ENCODE measurements at regions not wholly inside any gene's neighbourhood (a gene's known extent, or its start where the extent isn't known, plus 50 kb on each side); places are given as distances from the start of the nearest gene placed in this dataset.

DNA sequence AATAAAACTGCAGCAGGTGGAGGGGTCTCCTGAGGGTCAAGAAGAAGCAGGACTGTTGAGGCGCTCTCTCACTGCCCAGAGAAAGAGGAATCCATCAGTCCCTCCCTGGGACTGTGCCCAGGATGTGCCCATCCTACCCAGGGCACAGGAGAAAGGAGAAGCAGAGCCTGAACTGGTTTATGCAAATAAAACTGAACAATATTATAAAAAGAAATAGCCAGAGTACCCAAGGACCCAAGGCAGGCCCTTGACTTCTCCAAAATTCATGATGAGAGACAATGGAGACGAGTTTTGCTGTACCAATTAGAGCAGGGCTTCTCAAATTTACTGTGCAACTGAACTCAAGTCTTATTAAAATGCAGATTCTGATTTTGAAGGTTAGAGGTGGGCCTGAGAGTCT lies 211.0 kb downstream of the IGSF11 start:
- TF ChIP-seq, protein P1, sequence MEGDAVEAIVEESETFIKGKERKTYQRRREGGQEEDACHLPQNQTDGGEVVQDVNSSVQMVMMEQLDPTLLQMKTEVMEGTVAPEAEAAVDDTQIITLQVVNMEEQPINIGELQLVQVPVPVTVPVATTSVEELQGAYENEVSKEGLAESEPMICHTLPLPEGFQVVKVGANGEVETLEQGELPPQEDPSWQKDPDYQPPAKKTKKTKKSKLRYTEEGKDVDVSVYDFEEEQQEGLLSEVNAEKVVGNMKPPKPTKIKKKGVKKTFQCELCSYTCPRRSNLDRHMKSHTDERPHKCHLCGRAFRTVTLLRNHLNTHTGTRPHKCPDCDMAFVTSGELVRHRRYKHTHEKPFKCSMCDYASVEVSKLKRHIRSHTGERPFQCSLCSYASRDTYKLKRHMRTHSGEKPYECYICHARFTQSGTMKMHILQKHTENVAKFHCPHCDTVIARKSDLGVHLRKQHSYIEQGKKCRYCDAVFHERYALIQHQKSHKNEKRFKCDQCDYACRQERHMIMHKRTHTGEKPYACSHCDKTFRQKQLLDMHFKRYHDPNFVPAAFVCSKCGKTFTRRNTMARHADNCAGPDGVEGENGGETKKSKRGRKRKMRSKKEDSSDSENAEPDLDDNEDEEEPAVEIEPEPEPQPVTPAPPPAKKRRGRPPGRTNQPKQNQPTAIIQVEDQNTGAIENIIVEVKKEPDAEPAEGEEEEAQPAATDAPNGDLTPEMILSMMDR (IDR thresholded peaks at IDR 0.05; ENCODE audit: unreplicated experiment) = no peak
- DNase-seq = no peak
- BruUV-seq (replicated peaks) = no TSS peak
- Mint-ChIP-seq H3K4me1 (ENCODE audit: low read depth, unreplicated experiment) (no peaks in the 10 kb centered on the region), H3K27ac (ENCODE audit: unreplicated experiment) (no peak overlapping the region), H3K36me3 (ENCODE audit: insufficient read depth, unreplicated experiment) (no peaks in the 10 kb centered on the region), H3K9me3 (ENCODE audit: low read depth, unreplicated experiment) (no peaks in the 10 kb centered on the region), H3K4me3 (ENCODE audit: low read depth, unreplicated experiment) (no peak overlapping the region), H3K27me3 (ENCODE audit: unreplicated experiment) (peaks cover 29% of the 10 kb centered on the region)
- CTCF ChIA-PET = no interaction called here
- intact Hi-C loops (cut with micrococcal nuclease; ENCODE audit: unreplicated experiment) = no loop called here

DNA sequence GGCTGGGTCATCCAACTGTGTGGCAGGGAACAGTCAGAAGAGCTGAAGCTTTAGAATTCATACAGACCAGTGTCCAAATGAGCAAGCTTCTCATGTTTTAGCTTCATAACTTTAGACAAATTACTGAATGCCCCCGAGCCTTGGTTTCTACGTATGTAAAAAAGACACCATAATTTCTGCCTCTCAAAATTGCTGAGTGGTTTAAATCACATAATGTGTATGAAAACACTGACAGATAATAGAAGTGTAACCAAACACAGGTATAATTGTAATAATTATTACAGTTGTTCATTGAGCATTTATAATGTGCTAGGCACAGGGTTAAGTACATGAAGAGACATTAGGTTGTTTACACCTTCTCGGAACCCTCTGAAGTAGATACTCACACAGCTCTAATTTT lies 207.2 kb downstream of the IGSF11 start:
- Mint-ChIP-seq H3K27me3 (ENCODE audit: unreplicated experiment) (peaks cover 38% of the 10 kb centered on the region), H3K27ac (ENCODE audit: unreplicated experiment) (no peak overlapping the region), H3K4me1 (ENCODE audit: low read depth, unreplicated experiment) (no peaks in the 10 kb centered on the region), H3K9me3 (ENCODE audit: low read depth, unreplicated experiment) (no peaks in the 10 kb centered on the region), H3K36me3 (ENCODE audit: insufficient read depth, unreplicated experiment) (no peaks in the 10 kb centered on the region), H3K4me3 (ENCODE audit: low read depth, unreplicated experiment) (no peak overlapping the region)
- no peak for DNase-seq
- no TSS peak for BruUV-seq (replicated peaks)
- CTCF ChIA-PET = no interaction called here
- TF ChIP-seq, protein P1 (IDR thresholded peaks at IDR 0.05; ENCODE audit: unreplicated experiment) = no peak
- intact Hi-C loops (cut with micrococcal nuclease; ENCODE audit: unreplicated experiment) = no loop called here

DNA sequence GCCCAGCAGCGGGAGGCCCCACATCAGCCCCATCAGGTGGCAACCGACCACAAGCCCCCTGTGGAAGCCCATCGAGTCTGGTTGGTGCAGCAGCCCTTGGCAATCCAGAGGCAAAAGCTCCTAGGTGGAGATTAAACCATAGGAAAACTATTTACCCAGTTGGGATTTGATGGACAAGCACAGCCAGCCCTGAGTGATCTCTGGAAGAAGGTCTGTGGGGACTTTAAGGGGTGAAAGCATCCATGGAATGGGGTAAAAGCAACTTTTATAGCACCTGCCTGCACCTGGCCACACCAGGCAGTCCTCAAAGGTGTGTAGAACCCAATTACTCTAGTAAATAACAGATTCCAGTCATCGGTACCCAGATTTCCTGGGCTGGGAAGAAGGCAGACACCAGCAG lies 206.3 kb downstream of the IGSF11 start:
- Mint-ChIP-seq H3K27ac (ENCODE audit: unreplicated experiment) (no peak overlapping the region), H3K9me3 (ENCODE audit: low read depth, unreplicated experiment) (no peaks in the 10 kb centered on the region), H3K27me3 (ENCODE audit: unreplicated experiment) (peaks cover 43% of the 10 kb centered on the region), H3K4me1 (ENCODE audit: low read depth, unreplicated experiment) (no peaks in the 10 kb centered on the region), H3K36me3 (ENCODE audit: insufficient read depth, unreplicated experiment) (no peaks in the 10 kb centered on the region), H3K4me3 (ENCODE audit: low read depth, unreplicated experiment) (no peak overlapping the region)
- DNase-seq = no peak
- TF ChIP-seq, protein P1 (IDR thresholded peaks at IDR 0.05; ENCODE audit: unreplicated experiment) = no peak
- no TSS peak for BruUV-seq (replicated peaks)
- CTCF ChIA-PET = no interaction called here
- intact Hi-C loops (cut with micrococcal nuclease; ENCODE audit: unreplicated experiment) = no loop called here

DNA sequence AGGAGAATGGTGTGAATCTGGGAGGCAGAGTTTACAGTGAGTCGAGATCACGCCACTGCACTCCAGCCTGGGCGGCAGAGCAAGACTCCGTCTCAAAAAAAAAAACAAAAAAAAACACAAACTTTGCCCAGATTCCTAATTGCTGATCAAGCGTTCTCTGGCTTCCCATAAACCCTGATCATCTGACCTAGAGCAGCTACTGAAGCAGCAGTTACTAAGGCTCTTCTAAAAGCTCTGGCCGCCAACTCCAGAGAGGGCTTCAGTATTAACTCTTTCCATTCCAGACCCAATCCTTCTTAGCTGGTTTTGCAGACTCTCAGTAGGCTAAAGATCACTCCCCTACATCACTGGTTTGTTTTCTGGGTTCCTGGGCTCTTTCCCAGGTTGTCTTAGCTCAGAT lies 201.6 kb downstream of the IGSF11 start:
- Mint-ChIP-seq H3K36me3 (ENCODE audit: insufficient read depth, unreplicated experiment) (no peaks in the 10 kb centered on the region), H3K9me3 (ENCODE audit: low read depth, unreplicated experiment) (no peaks in the 10 kb centered on the region), H3K27me3 (ENCODE audit: unreplicated experiment) (peaks cover 28% of the 10 kb centered on the region), H3K27ac (ENCODE audit: unreplicated experiment) (no peak overlapping the region), H3K4me3 (ENCODE audit: low read depth, unreplicated experiment) (no peak overlapping the region), H3K4me1 (ENCODE audit: low read depth, unreplicated experiment) (no peaks in the 10 kb centered on the region)
- CTCF ChIA-PET = interaction anchor here (1.2 kb wide), 1 partner anchor 12 kb away, joined by 3 read pairs; no protein-coding TSS in a partner anchor
- no TSS peak for BruUV-seq (replicated peaks)
- TF ChIP-seq, protein P1 (IDR thresholded peaks at IDR 0.05; ENCODE audit: unreplicated experiment) = no peak
- intact Hi-C loops (cut with micrococcal nuclease; ENCODE audit: unreplicated experiment) = no loop called here
- DNase-seq = no peak

DNA sequence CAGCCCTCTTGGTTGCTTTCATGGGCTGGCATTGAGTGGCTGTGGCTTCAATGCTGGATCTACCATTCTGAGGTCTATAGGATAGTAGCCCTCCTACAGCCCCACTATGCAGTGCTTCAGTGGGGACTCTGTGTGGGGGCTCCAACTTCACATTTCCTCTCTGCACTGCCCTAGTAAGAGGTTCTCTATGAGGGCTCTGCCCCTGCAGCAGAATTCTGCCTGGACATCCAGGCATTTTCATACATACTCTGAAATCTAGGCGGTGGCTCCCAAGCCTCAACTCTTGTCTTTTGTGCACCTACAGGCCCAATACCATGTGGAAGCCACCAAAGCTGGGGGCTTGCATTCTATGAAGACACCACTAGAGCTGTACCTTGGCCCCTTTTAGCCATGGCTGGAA lies 195.8 kb downstream of the IGSF11 start:
- no peak for DNase-seq
- CTCF ChIA-PET = no interaction called here
- no peaks in the 10 kb centered on the region for H3K36me3 Mint-ChIP-seq (ENCODE audit: insufficient read depth, unreplicated experiment)
- no peak overlapping the region for H3K4me3 Mint-ChIP-seq (ENCODE audit: low read depth, unreplicated experiment)
- TF ChIP-seq, protein P1 (IDR thresholded peaks at IDR 0.05; ENCODE audit: unreplicated experiment) = no peak
- no peak overlapping the region for H3K27ac Mint-ChIP-seq (ENCODE audit: unreplicated experiment)
- intact Hi-C loops (cut with micrococcal nuclease; ENCODE audit: unreplicated experiment) = no loop called here
- BruUV-seq (replicated peaks) = no TSS peak
- no peaks in the 10 kb centered on the region for H3K9me3 Mint-ChIP-seq (ENCODE audit: low read depth, unreplicated experiment)
- H3K27me3 Mint-ChIP-seq (ENCODE audit: unreplicated experiment) = peaks cover 5% of the 10 kb centered on the region
- H3K4me1 Mint-ChIP-seq (ENCODE audit: low read depth, unreplicated experiment) = no peaks in the 10 kb centered on the region
